Panc1 (cell line): ENCODE measurements at regions not wholly inside any gene's neighbourhood (a gene's known extent, or its start where the extent isn't known, plus 50 kb on each side); places are given as distances from the start of the nearest gene placed in this dataset.

Experiments
- ATAC-seq: fragments of 200-7000 bp; cut with Tn5 transposase; 2 replicates; pipeline ENCODE4 v1.9.1; 2020; ENCODE audit warnings: mild to moderate bottlenecking, moderate library complexity
- BruUV-seq: library from RNA; stranded (reverse); fragments of 400-500 nt; replicated peaks from 2 replicates; lab custom pipeline; 2021; lab: Mats Ljungman, UMichigan
- CTCF ChIA-PET: fragments of 300-600 bp; sonication (Branson Sonifier 250); formaldehyde crosslinking; loops from one replicate; lab custom pipeline; 2022; ENCODE audit warnings: antibody characterized with exemption; lab: Charles Lee
- POLR2A ChIA-PET: fragments of 300-600 bp; sonication (Branson Sonifier 250); formaldehyde crosslinking; loops from one replicate; lab custom pipeline; 2022; ENCODE audit warnings: antibody characterized with exemption; lab: Charles Lee
- DNase-seq: peaks from one replicate; pipeline ENCODE4 v3.0.0-alpha.2; 2010; ENCODE audit warnings: low read depth, low spot score
- H3K27ac ChIP-seq: 2 replicates; pipeline ENCODE4 v1.5.1; 2011; ENCODE audit warnings: mild to moderate bottlenecking, low read length, inconsistent platforms
- H3K27me3 ChIP-seq: fragments of 200-500 bp; sonication (Bioruptor generic); 2 replicates; pipeline ENCODE4 v1.6.0; 2014; ENCODE audit warnings: low read length, inconsistent platforms; ENCODE audit not compliant: control insufficient read depth, insufficient read depth
- H3K36me3 ChIP-seq: fragments of 200-500 bp; sonication (Bioruptor generic); 2 replicates; pipeline ENCODE4 v1.5.1; 2014; ENCODE audit warnings: inconsistent platforms, mild to moderate bottlenecking, low read length, moderate library complexity; ENCODE audit not compliant: control insufficient read depth, insufficient read depth
- H3K4me1 ChIP-seq: 2 replicates; pipeline ENCODE4 v1.5.1; 2011; ENCODE audit warnings: inconsistent platforms, mild to moderate bottlenecking, low read length, moderate library complexity; ENCODE audit not compliant: control insufficient read depth, insufficient read depth
- H3K4me3 ChIP-seq, 2 experiments: 2 replicates each; pipeline ENCODE4 v1.5.1; 2011 to 2012; ENCODE audit warnings: low read depth in 2 of 2, low read length in 2 of 2, mild to moderate bottlenecking in 2 of 2, inconsistent platforms in 1 of 2, moderate library complexity in 1 of 2
- H3K9me3 ChIP-seq: fragments of 200-500 bp; sonication (Bioruptor generic); 2 replicates; pipeline ENCODE4 v1.5.1; 2014; ENCODE audit warnings: low read depth, mild to moderate bottlenecking, inconsistent platforms, low read length, moderate library complexity; ENCODE audit not compliant: control insufficient read depth, insufficient read depth
- POLR2AphosphoS5 ChIP-seq: IDR thresholded peaks from 2 replicates; pipeline ENCODE4 v1.6.1; 2012; ENCODE audit warnings: mild to moderate bottlenecking, low read depth, low read length, moderate library complexity
- REST ChIP-seq, 2 experiments: IDR thresholded peaks; 2 replicates each; pipeline ENCODE4 v1.6.1; 2011 to 2012; ENCODE audit warnings: low read depth in 2 of 2, control low read depth in 1 of 2, low read length in 1 of 2, mild to moderate bottlenecking in 1 of 2, moderate library complexity in 1 of 2; ENCODE audit not compliant: insufficient read depth in 1 of 2
- SIN3A ChIP-seq: IDR thresholded peaks from 2 replicates; pipeline ENCODE4 v1.6.1; 2012; ENCODE audit warnings: low read depth, mild to moderate bottlenecking, low read length, moderate library complexity, borderline replicate concordance; ENCODE audit not compliant: insufficient read depth
- TCF7L2 ChIP-seq: IDR thresholded peaks from 2 replicates; pipeline ENCODE4 v1.6.1; 2011; ENCODE audit warnings: mild to moderate bottlenecking, low read depth, low read length, inconsistent platforms
- in situ Hi-C: cut with HindIII; loops from 2 replicates; pipeline ENCODE4 v1.10.0; 2016; ENCODE audit warnings: low sequenced_read_pairs, low pct_unique_long_range_greater_than_20kb
- intact Hi-C: fragments of 100-400 bp; cut with micrococcal nuclease; formaldehyde crosslinking; loops from one replicate; pipeline ENCODE4 v1.10.0; 2022; ENCODE audit not compliant: unreplicated experiment
- TF ChIP-seq, protein P1 (sequence below): fragments of 450-650 bp; IDR thresholded peaks from 2 replicates; pipeline ENCODE4 v1.5.1; 2017; ENCODE audit warnings: mild to moderate bottlenecking

DNA sequence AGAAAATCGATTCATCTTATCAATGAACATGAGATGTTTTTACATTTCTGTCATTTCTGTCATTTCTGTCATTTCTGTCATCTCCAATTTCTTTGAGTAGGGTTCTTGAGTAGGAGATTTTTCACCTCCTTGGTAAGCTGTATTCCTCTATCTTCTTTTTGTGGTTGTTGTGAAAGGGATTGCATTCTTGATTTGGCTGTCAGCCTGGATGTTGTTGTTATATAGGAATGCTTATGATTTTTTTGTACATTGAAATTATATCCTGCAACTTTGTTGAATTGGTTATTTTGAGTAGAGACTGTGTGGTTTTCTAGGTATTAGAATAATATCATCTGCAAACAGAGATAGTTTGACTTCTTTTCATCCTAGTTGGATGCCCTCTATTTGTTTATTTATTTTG lies 1233.7 kb downstream of the PLA2G4A start:
- DNase-seq: no peak
- Histone ChIP-seq H3K9me3 (no peaks in the 10 kb centered on the region), H3K36me3 (no peaks in the 10 kb centered on the region), H3K4me3 (no peak overlapping the region), H3K4me1 (no peaks in the 10 kb centered on the region), H3K27ac (no peak overlapping the region), H3K27me3 (no peaks in the 10 kb centered on the region)
- ChIA-PET POLR2A (no interaction called here), CTCF (no interaction called here)
- in situ Hi-C loops (no loop called here), intact Hi-C loops (no loop called here)
- no peak for ATAC-seq
- TF ChIP-seq TCF7L2 (no peak), POLR2AphosphoS5 (no peak), SIN3A (no peak), REST (IDR thresholded peaks at IDR 0.05; ENCODE audit: insufficient read depth in 1 of 2, low read depth in 2 of 2, low read length in 1 of 2) (no peak)
- TF ChIP-seq, protein P1, sequence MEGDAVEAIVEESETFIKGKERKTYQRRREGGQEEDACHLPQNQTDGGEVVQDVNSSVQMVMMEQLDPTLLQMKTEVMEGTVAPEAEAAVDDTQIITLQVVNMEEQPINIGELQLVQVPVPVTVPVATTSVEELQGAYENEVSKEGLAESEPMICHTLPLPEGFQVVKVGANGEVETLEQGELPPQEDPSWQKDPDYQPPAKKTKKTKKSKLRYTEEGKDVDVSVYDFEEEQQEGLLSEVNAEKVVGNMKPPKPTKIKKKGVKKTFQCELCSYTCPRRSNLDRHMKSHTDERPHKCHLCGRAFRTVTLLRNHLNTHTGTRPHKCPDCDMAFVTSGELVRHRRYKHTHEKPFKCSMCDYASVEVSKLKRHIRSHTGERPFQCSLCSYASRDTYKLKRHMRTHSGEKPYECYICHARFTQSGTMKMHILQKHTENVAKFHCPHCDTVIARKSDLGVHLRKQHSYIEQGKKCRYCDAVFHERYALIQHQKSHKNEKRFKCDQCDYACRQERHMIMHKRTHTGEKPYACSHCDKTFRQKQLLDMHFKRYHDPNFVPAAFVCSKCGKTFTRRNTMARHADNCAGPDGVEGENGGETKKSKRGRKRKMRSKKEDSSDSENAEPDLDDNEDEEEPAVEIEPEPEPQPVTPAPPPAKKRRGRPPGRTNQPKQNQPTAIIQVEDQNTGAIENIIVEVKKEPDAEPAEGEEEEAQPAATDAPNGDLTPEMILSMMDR: no peak
- BruUV-seq: no TSS peak

GRCh38 chr1:188065917-188066316 lies 1237.2 kb downstream of the PLA2G4A start:
- BruUV-seq: no TSS peak
- intact Hi-C loops (no loop called here), in situ Hi-C loops (no loop called here)
- peaks cover 11% of the 10 kb centered on the region for H3K9me3 ChIP-seq
- CTCF ChIA-PET: no interaction called here
- no peaks in the 10 kb centered on the region for H3K36me3 ChIP-seq
- TF ChIP-seq POLR2AphosphoS5 (no peak), TCF7L2 (no peak), SIN3A (no peak), REST (IDR thresholded peaks at IDR 0.05; ENCODE audit: insufficient read depth in 1 of 2, low read depth in 2 of 2, low read length in 1 of 2) (no peak)
- TF ChIP-seq, protein P1: no peak
- no peak overlapping the region for H3K27ac ChIP-seq
- POLR2A ChIA-PET: no interaction called here
- no peaks in the 10 kb centered on the region for H3K4me1 ChIP-seq
- DNase-seq (no peak), ATAC-seq (no peak)
- H3K27me3 ChIP-seq: no peaks in the 10 kb centered on the region
- no peak overlapping the region for H3K4me3 ChIP-seq
